ENCODE measurements at regions not wholly inside any gene's neighbourhood (a gene's known extent, or its start where the extent isn't known, plus 50 kb on each side); places are given as distances from the start of the nearest gene placed in this dataset.

DNA sequence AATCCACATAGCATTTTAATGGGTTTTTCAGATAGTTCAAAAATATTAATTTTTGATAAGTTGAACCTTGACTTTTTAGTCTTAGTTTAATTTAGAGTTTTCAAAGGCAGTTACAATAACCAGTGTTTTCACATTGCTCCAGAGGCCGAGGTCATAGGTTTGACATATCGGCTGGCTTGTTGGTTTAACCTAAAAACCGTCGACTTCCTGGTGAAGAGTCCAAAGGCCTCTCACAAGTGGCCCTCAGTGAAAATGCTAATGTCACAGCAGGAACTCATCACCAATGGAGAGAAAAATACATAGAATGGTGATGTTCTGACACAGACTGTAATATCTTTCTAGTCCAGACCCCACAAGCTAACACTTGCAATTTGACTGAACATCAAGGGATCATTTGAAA lies 642.3 kb downstream of the PLOD2 start:
- DNase-seq (ENCODE audit: low spot score), result no peak
- WGBS, result 64% methylated on average over 4 of the region's 4 CpGs
- no peaks in the 10 kb centered on the region for H3K4me1 ChIP-seq (replicated peaks)
- no peaks in the 10 kb centered on the region for H3K9me3 ChIP-seq
- H3K36me3 ChIP-seq, result no peaks in the 10 kb centered on the region
- no peak overlapping the region for H3K27ac ChIP-seq
- intact Hi-C loops (cut with DNase I), result no loop called here
- no peak overlapping the region for H3K4me3 ChIP-seq
- TF ChIP-seq POLR2A (IDR thresholded peaks at IDR 0.05), result no peak
- TF ChIP-seq POLR2AphosphoS5 (IDR thresholded peaks at IDR 0.05), result no peak
- H3K27me3 ChIP-seq (replicated peaks; ENCODE audit: insufficient read depth), result no peaks in the 10 kb centered on the region

GRCh38 chr3:145519398-145520047 lies 641.5 kb downstream of the PLOD2 start:
- no peaks in the 10 kb centered on the region for H3K27me3 ChIP-seq (replicated peaks; ENCODE audit: insufficient read depth)
- H3K27ac ChIP-seq, result no peak overlapping the region
- H3K36me3 ChIP-seq, result no peaks in the 10 kb centered on the region
- DNase-seq (ENCODE audit: low spot score), result no peak
- intact Hi-C loops (cut with DNase I), result no loop called here
- H3K4me1 ChIP-seq (replicated peaks), result no peaks in the 10 kb centered on the region
- H3K4me3 ChIP-seq, result no peak overlapping the region
- H3K9me3 ChIP-seq, result no peaks in the 10 kb centered on the region
- WGBS, result 64% methylated on average over 6 of the region's 6 CpGs
- no peak for TF ChIP-seq CTCF (IDR thresholded peaks at IDR 0.05)
- TF ChIP-seq POLR2AphosphoS5 (IDR thresholded peaks at IDR 0.05), result no peak
- no peak for TF ChIP-seq POLR2A (IDR thresholded peaks at IDR 0.05)

DNA sequence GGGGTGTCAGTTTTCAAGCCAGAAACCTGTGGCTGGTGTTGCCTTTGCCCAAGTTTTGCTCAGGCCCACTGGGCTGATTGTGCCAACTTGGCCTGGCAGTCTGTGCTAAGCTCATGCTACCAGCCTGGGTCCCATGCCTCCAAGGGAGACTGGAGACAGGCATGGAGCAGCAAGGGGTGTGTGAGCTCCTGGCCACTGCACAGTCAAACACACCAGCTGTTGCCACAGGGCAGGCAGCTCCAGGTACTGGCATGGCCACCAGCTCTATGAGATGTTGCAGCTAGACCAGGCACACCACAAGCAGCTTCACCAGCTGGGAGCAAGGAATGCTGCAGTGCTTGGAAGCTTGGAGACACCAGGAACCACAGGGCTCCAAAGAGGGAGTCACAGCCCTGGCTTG lies 638.8 kb downstream of the PLOD2 start:
- Histone ChIP-seq H3K27ac (no peak overlapping the region), H3K9me3 (no peaks in the 10 kb centered on the region), H3K36me3 (no peaks in the 10 kb centered on the region), H3K27me3 (replicated peaks; ENCODE audit: insufficient read depth) (no peaks in the 10 kb centered on the region), H3K4me3 (no peak overlapping the region), H3K4me1 (replicated peaks) (no peaks in the 10 kb centered on the region)
- no peak for DNase-seq (ENCODE audit: low spot score)
- TF ChIP-seq CTCF (IDR thresholded peaks at IDR 0.05), result no peak
- TF ChIP-seq POLR2AphosphoS5 (IDR thresholded peaks at IDR 0.05), result no peak
- TF ChIP-seq POLR2A (IDR thresholded peaks at IDR 0.05), result no peak
- intact Hi-C loops (cut with DNase I), result no loop called here

DNA sequence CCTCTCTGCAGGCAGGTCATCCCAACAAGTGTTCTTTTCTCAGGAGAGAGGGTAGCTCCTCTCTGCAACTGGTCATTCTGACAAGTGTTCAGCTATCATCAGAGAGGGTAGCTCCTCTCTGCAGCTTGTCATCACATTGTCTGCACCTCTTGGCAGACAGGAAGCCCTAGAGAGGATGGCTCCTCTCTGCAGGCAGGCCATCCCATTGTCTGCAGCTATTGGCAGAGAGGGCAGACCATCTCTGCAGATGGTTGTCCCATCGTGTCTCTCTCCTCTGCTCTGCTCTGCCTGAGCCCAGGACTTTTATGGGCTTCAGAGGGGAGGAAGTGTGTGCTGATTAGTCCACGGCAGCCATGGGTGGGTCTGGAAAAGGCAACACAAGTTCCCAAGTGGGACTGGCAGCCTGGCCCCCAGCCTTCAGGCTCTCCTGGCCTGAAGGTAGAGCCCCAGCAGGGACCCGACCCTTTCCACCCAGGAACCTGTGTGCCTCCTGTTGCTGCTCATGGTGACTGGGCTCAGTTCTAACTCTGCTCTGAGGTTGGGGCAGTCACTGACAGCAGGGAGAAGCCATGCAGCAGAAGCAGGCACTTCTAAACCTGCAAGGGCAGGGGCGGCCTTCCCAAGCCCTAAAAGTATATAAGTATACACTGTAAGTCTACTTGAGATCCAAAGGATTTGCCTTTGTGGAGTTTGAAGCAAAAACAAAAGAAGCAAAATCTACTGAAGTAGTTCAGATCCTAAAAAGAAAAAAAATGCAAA lies 637.9 kb downstream of the PLOD2 start:
- Histone ChIP-seq H3K4me1 (replicated peaks) (no peaks in the 10 kb centered on the region), H3K4me3 (no peak overlapping the region), H3K9me3 (no peaks in the 10 kb centered on the region), H3K27me3 (replicated peaks; ENCODE audit: insufficient read depth) (no peaks in the 10 kb centered on the region), H3K27ac (no peak overlapping the region), H3K36me3 (no peaks in the 10 kb centered on the region)
- no peak for TF ChIP-seq POLR2A (IDR thresholded peaks at IDR 0.05)
- TF ChIP-seq CTCF (IDR thresholded peaks at IDR 0.05), result no peak
- TF ChIP-seq POLR2AphosphoS5 (IDR thresholded peaks at IDR 0.05), result no peak
- intact Hi-C loops (cut with DNase I), result no loop called here
- 82% methylated on average over 4 of the region's 4 CpGs for WGBS
- DNase-seq (ENCODE audit: low spot score), result no peak

DNA sequence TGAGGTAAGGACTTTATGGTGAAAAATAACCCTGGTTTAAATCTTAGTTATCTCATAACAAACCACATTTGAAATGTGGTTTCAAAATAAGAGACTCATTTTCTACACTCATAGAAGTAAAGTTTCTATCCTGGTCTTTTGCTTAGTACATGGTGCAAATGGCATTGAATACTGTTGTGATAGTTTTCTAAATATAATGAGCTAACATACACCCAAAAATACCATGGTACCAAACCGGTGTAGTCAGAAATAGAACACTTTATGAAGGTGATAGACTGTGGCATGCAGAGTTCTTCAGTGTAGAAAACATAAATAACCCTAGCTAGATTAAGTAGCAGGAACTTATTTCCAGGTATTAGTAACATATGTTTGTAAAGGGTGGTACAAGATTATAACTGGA lies 629.4 kb downstream of the PLOD2 start:
- TF ChIP-seq POLR2A (IDR thresholded peaks at IDR 0.05), result no peak
- TF ChIP-seq CTCF (IDR thresholded peaks at IDR 0.05), result no peak
- no peak for TF ChIP-seq POLR2AphosphoS5 (IDR thresholded peaks at IDR 0.05)
- DNase-seq (ENCODE audit: low spot score), result no peak
- H3K4me3 ChIP-seq, result no peak overlapping the region
- no peaks in the 10 kb centered on the region for H3K27me3 ChIP-seq (replicated peaks; ENCODE audit: insufficient read depth)
- H3K4me1 ChIP-seq (replicated peaks), result no peaks in the 10 kb centered on the region
- no peaks in the 10 kb centered on the region for H3K36me3 ChIP-seq
- WGBS, result 83% methylated on average over 1 of the region's 1 CpG
- intact Hi-C loops (cut with DNase I), result no loop called here
- no peak overlapping the region for H3K27ac ChIP-seq
- H3K9me3 ChIP-seq, result no peaks in the 10 kb centered on the region
